IgD-negative memory B cell (primary cell): ENCODE measurements at regions not wholly inside any gene's neighbourhood (a gene's known extent, or its start where the extent isn't known, plus 50 kb on each side); places are given as distances from the start of the nearest gene placed in this dataset.
A peak's percentile ranks its signal among the peaks of the same experiment; 100 is the strongest.

Source experiments
- H3K27ac Mint-ChIP-seq, 3 donors: one replicate each; pipeline ENCODE4 v1.8.0; 2020 to 2022; ENCODE audit warnings: mild to moderate bottlenecking in 3 of 3, mixed read lengths in 3 of 3, moderate library complexity in 1 of 3
- H3K27me3 Mint-ChIP-seq: one replicate; pipeline ENCODE4 v1.8.0; 2021; ENCODE audit warnings: mixed read lengths
- H3K36me3 Mint-ChIP-seq: one replicate; pipeline ENCODE4 v1.8.0; 2020; ENCODE audit warnings: mild to moderate bottlenecking, mixed read lengths
- H3K4me1 Mint-ChIP-seq, 3 donors: one replicate each; pipeline ENCODE4 v1.8.0; 2020 to 2022; ENCODE audit warnings: mixed read lengths in 3 of 3, mild to moderate bottlenecking in 1 of 3
- H3K4me3 Mint-ChIP-seq, 4 donors: one replicate each; pipeline ENCODE4 v1.8.0; 2020 to 2022; ENCODE audit warnings: mild to moderate bottlenecking in 4 of 4, mixed read lengths in 4 of 4, moderate library complexity in 3 of 4
- H3K9me3 Mint-ChIP-seq, 3 donors: one replicate each; pipeline ENCODE4 v1.8.0; 2020 to 2021; ENCODE audit warnings: mixed read lengths in 3 of 3, mild to moderate bottlenecking in 1 of 3

- H3K27me3 Mint-ChIP-seq = peaks cover 3% of the 10 kb centered on the region
- H3K27ac Mint-ChIP-seq = no peak overlapping the region
- H3K4me1 Mint-ChIP-seq = peaks cover 6 to 9% (median 8%) of the 10 kb centered on the region in 3 donors
- H3K4me3 Mint-ChIP-seq = no peak overlapping the region
- H3K36me3 Mint-ChIP-seq = no peaks in the 10 kb centered on the region
- no peaks in the 10 kb centered on the region for H3K9me3 Mint-ChIP-seq
Measured at GRCh38 chr10:4062072-4062471, 277.1 kb upstream of the KLF6 start.

- Mint-ChIP-seq H3K36me3 (no peaks in the 10 kb centered on the region), H3K4me3 (no peak overlapping the region), H3K4me1 (peaks cover 6 to 9% (median 8%) of the 10 kb centered on the region in 3 donors), H3K27me3 (peaks cover 3% of the 10 kb centered on the region), H3K9me3 (no peaks in the 10 kb centered on the region), H3K27ac (no peak overlapping the region)
Measured at GRCh38 chr10:4061441-4061951, 276.5 kb upstream of the KLF6 start.

GRCh38 chr10:4059471-4060138 is 274.6 kb upstream of the KLF6 start:
- Mint-ChIP-seq H3K4me3 (peak overlapping the region in 2 of 4 donors; percentile 47 to 68), H3K4me1 (peaks cover 6 to 9% (median 8%) of the 10 kb centered on the region in 3 donors), H3K9me3 (no peaks in the 10 kb centered on the region), H3K36me3 (no peaks in the 10 kb centered on the region), H3K27ac (peak overlapping the region in 2 of 3 donors; percentile 80 to 91), H3K27me3 (peaks cover 3% of the 10 kb centered on the region)

- H3K27ac Mint-ChIP-seq = no peak overlapping the region
- no peak overlapping the region for H3K4me3 Mint-ChIP-seq
- H3K27me3 Mint-ChIP-seq = peaks cover 3% of the 10 kb centered on the region
- H3K4me1 Mint-ChIP-seq = peaks cover 13 to 17% (median 13%) of the 10 kb centered on the region in 3 donors
- H3K9me3 Mint-ChIP-seq = peaks cover 0 to 4% (median 0%) of the 10 kb centered on the region in 3 donors
- H3K36me3 Mint-ChIP-seq = no peaks in the 10 kb centered on the region
Measured at GRCh38 chr10:4058514-4059029, 273.6 kb upstream of the KLF6 start.

- Mint-ChIP-seq H3K9me3 (peaks cover 0 to 4% (median 0%) of the 10 kb centered on the region in 3 donors), H3K4me1 (peaks cover 13 to 17% (median 13%) of the 10 kb centered on the region in 3 donors), H3K36me3 (no peaks in the 10 kb centered on the region), H3K27me3 (peaks cover 3% of the 10 kb centered on the region), H3K4me3 (no peak overlapping the region), H3K27ac (no peak overlapping the region)
Measured at GRCh38 chr10:4057725-4058513, 272.9 kb upstream of the KLF6 start.

- Mint-ChIP-seq H3K27ac (no peak overlapping the region), H3K4me1 (peaks cover 13 to 17% (median 13%) of the 10 kb centered on the region in 3 donors), H3K4me3 (no peak overlapping the region), H3K9me3 (peaks cover 0 to 4% (median 0%) of the 10 kb centered on the region in 3 donors), H3K27me3 (peaks cover 3% of the 10 kb centered on the region), H3K36me3 (no peaks in the 10 kb centered on the region)
Measured at GRCh38 chr10:4057021-4057420, 272.0 kb upstream of the KLF6 start.

GRCh38 chr10:4054656-4055435 is 269.8 kb upstream of the KLF6 start:
- Mint-ChIP-seq H3K4me1 (peaks cover 19 to 22% (median 21%) of the 10 kb centered on the region in 3 donors), H3K36me3 (no peaks in the 10 kb centered on the region), H3K27me3 (peaks cover 2% of the 10 kb centered on the region), H3K4me3 (peak overlapping the region in 1 of 4 donors; percentile 0), H3K27ac (no peak overlapping the region), H3K9me3 (peaks cover 0 to 4% (median 0%) of the 10 kb centered on the region in 3 donors)

- peak overlapping the region in 2 of 3 donors; percentile 20 to 32 for H3K27ac Mint-ChIP-seq
- peak overlapping the region in 1 of 4 donors; percentile 14 for H3K4me3 Mint-ChIP-seq
- H3K27me3 Mint-ChIP-seq = peaks cover 1% of the 10 kb centered on the region
- no peaks in the 10 kb centered on the region for H3K36me3 Mint-ChIP-seq
- peaks cover 0 to 4% (median 0%) of the 10 kb centered on the region in 3 donors for H3K9me3 Mint-ChIP-seq
- H3K4me1 Mint-ChIP-seq = peaks cover 15 to 18% (median 17%) of the 10 kb centered on the region in 3 donors
Measured at GRCh38 chr10:4053940-4054339, 268.9 kb upstream of the KLF6 start.

- peak overlapping the region; percentile 18 to 91 (median 84) for H3K27ac Mint-ChIP-seq
- no peaks in the 10 kb centered on the region for H3K36me3 Mint-ChIP-seq
- peak overlapping the region; percentile 82 to 96 (median 91) for H3K4me3 Mint-ChIP-seq
- H3K4me1 Mint-ChIP-seq = peaks cover 15 to 19% (median 17%) of the 10 kb centered on the region in 3 donors
- H3K27me3 Mint-ChIP-seq = peaks cover 1% of the 10 kb centered on the region
- H3K9me3 Mint-ChIP-seq = peaks cover 0 to 4% (median 0%) of the 10 kb centered on the region in 3 donors
Measured at GRCh38 chr10:4051641-4052151, 266.7 kb upstream of the KLF6 start.

- peak overlapping the region; percentile 82 to 96 (median 91) for H3K4me3 Mint-ChIP-seq
- peak overlapping the region; percentile 18 to 91 (median 84) for H3K27ac Mint-ChIP-seq
- H3K4me1 Mint-ChIP-seq = peaks cover 17 to 22% (median 22%) of the 10 kb centered on the region in 3 donors
- H3K36me3 Mint-ChIP-seq = no peaks in the 10 kb centered on the region
- H3K27me3 Mint-ChIP-seq = peaks cover 1% of the 10 kb centered on the region
- peaks cover 0 to 4% (median 0%) of the 10 kb centered on the region in 3 donors for H3K9me3 Mint-ChIP-seq
Measured at GRCh38 chr10:4051011-4051640, 266.1 kb upstream of the KLF6 start.

GRCh38 chr10:4050061-4050460 is 265.1 kb upstream of the KLF6 start:
- H3K27ac Mint-ChIP-seq = no peak overlapping the region
- H3K9me3 Mint-ChIP-seq = peaks cover 0 to 4% (median 0%) of the 10 kb centered on the region in 3 donors
- H3K36me3 Mint-ChIP-seq = no peaks in the 10 kb centered on the region
- H3K4me1 Mint-ChIP-seq = peaks cover 21 to 29% (median 29%) of the 10 kb centered on the region in 3 donors
- H3K27me3 Mint-ChIP-seq = peaks cover 1% of the 10 kb centered on the region
- H3K4me3 Mint-ChIP-seq = peak overlapping the region in 1 of 4 donors; percentile 53

- Mint-ChIP-seq H3K27me3 (peaks cover 1% of the 10 kb centered on the region), H3K27ac (no peak overlapping the region), H3K9me3 (peaks cover 0 to 4% (median 0%) of the 10 kb centered on the region in 3 donors), H3K36me3 (no peaks in the 10 kb centered on the region), H3K4me1 (peaks cover 21 to 29% (median 29%) of the 10 kb centered on the region in 3 donors), H3K4me3 (no peak overlapping the region)
Measured at GRCh38 chr10:4049348-4049747, 264.3 kb upstream of the KLF6 start.

- Mint-ChIP-seq H3K27ac (no peak overlapping the region), H3K27me3 (peaks cover 1% of the 10 kb centered on the region), H3K4me1 (peaks cover 15 to 23% (median 22%) of the 10 kb centered on the region in 3 donors), H3K9me3 (no peaks in the 10 kb centered on the region), H3K36me3 (no peaks in the 10 kb centered on the region), H3K4me3 (no peak overlapping the region)
Measured at GRCh38 chr10:4048236-4048864, 263.3 kb upstream of the KLF6 start.
